Mammary epithelial cell (primary cell): ENCODE measurements at regions not wholly inside any gene's neighbourhood (a gene's known extent, or its start where the extent isn't known, plus 50 kb on each side); places are given as distances from the start of the nearest gene placed in this dataset.

Experiments
- CTCF ChIP-seq, 2 donors: IDR thresholded peaks in 1 of 2; conservative IDR thresholded peaks in 1 of 2; 2 replicates each; pipeline ENCODE4 v1.5.1; 2011 to 2012; ENCODE audit warnings: inconsistent platforms in 2 of 2, low read length in 2 of 2, mild to moderate bottlenecking in 2 of 2, control low read depth in 1 of 2, low read depth in 1 of 2; ENCODE audit not compliant: insufficient read depth in 1 of 2; ENCODE audit errors: extremely low read depth in 1 of 2
- EZH2 ChIP-seq: IDR thresholded peaks from 2 replicates; pipeline ENCODE4 v1.6.1; 2012; ENCODE audit warnings: low read length, inconsistent platforms, borderline replicate concordance

GRCh38 chr2:147348931-147349555, 495.8 kb upstream of the ACVR2A start:
- no peak for TF ChIP-seq CTCF (conservative IDR thresholded peaks at IDR 0.05 in 1 of 2, IDR thresholded peaks at IDR 0.05 in 1 of 2; ENCODE audit: extremely low read depth in 1 of 2, insufficient read depth in 1 of 2, low read depth in 1 of 2, low read length in 2 of 2)
- TF ChIP-seq EZH2 = no peak
